HG03442 (cell line): ENCODE measurements at regions not wholly inside any gene's neighbourhood (a gene's known extent, or its start where the extent isn't known, plus 50 kb on each side); places are given as distances from the start of the nearest gene placed in this dataset.

Source experiments
- ATAC-seq: cut with Tn5 transposase; IDR thresholded peaks from one replicate; pipeline ENCODE4 v1.9.1; 2021; ENCODE audit warnings: mild to moderate bottlenecking, moderate library complexity; ENCODE audit not compliant: unreplicated experiment

DNA sequence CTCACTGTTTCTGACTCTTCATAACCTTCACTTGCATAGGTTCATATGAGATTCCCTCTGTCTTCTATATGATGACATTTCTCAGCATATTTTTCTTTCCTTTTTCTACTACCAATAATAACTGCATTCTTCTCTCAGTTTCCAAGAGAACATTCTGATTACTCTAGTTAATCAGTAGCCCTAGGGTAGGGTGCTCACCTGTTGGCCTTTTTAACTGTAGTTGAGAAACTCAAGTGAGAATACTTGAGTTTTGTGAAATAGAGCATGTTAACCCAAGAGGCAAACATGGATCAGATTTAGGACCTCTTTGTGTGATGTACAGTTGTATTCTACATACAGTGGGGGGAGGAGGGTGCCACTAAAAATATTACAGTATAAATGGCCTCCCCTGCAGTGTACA is 308.0 kb downstream of the CMPK2 start:
- ATAC-seq = no peak

DNA sequence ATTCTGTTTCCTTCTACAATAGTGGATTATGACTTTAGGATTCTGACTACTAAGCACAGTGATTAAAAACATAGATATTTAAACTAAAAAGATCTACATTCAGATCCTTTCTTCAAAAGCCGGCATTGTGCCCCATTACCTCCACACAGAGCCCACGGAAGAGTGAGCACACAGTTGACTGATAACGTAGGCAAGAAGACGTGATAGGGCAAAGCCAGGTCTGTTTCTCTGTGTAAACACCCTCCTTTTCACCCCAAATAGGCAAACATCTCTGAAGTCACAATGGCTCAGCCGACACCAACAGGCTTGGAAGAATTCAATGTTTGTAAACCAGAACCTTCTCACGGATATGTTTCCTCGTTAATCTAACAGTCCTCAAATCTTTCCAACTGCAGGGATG is 302.9 kb downstream of the CMPK2 start:
- ATAC-seq = no peak

DNA sequence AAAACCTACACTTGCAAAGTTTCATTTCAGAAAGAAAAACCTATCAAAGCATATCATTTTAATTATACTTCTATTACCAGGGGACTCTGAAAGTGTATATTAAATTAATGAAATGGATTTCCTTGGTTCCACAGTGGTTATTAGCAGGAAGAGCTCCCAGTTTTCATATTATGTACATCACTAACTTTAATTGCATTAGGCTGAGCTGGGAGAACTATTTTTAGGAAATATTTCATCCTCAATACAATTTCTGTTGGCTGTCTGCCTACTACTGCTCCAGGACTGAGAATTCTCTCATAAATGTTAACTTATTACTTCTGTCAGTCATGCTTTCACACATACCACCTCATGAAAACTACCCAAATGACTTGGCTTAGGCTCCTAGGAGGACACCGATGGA is 301.4 kb downstream of the CMPK2 start:
- no peak for ATAC-seq

DNA sequence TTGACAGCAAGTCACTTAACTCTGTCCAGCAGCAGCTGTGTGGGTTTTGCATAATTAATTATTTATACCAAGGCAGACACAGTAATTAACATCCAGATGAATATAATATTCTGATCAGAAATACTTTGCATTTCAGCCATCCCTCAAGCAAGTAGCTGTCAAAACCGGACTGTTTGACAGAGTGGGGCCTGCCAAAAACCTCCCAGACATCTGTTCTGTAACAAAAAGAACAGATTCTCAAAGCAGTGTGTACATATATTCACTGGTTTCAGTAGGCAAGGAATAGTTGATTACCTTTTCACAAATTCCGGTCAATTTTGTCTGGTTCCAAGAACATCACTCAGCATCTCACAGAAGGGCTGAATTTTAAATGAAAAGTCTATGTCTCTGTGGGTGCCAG is 291.6 kb downstream of the CMPK2 start:
- ATAC-seq = no peak

DNA sequence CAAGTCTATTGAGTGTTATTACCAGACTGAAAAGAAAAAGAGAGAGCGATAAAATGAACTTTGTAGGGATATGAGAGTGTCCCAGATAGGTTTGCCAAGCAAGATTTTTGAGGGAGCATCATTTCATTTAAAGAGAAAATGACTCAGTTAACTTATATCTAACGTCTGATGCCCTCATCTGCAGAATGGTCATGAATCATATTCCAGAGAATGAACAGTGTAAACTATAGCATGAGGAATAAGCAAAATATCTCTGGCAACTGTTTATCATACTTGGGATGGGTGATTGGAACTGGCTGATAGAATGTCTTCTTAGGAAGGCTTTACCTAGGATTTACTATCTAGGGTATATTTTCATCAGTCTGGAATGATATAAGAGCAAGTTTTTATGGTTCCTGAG is 289.4 kb downstream of the CMPK2 start:
- ATAC-seq = no peak

DNA sequence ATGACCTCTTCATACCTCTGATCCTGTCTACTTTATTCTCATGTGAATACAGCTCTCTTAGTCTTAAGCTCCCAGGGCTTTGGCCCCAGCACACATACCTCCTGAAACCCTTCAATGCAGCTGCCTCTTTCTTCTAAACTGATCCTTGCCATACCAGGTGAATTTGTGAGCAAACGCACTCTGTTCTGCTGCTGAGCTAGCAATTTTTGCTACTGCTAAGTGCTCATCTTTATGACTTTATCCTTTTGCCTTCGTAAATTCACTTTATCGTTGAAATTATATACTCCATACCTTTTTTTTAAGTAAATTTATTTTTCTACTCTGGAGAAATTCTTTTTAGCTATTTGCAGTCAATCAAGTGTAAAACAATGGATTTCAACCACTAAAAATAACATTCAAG is 287.7 kb downstream of the CMPK2 start:
- no peak for ATAC-seq

DNA sequence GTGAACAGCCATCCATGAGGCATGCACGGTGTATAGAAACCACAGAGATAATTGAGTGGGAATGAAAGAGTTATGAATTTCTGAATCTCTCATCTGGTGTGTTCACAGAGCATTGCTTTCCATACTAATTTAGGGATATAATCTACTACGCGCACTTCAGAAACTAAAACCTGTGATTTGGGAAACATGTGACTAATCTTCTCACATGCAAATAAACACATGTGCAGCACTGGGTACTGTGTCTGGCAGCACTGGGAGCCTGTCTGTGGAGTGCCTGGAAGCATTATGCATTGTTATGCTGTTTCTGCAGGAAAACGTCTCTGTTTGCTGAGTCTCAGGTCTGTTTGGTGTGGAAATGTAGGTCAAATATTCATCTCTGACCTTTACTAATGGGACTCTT is 287.3 kb downstream of the CMPK2 start:
- no peak for ATAC-seq

DNA sequence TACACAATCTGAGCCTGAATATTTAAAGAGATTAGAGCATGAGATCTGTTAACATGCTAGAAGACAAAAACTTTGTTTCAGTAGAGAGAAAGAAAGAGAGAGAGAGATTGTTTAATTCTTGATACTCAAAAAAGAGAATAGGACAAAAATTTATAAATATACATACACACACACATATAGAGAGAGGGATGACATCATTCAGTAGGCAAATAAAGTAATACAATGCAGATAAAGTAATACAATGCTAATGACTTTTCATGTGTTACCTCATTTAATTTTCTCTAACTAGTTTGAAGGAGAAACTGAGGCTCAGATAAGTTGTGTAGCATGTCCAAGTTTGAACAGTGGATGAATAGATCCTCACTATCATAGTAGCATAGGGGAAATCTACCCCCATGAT is 286.4 kb downstream of the CMPK2 start:
- ATAC-seq = no peak

DNA sequence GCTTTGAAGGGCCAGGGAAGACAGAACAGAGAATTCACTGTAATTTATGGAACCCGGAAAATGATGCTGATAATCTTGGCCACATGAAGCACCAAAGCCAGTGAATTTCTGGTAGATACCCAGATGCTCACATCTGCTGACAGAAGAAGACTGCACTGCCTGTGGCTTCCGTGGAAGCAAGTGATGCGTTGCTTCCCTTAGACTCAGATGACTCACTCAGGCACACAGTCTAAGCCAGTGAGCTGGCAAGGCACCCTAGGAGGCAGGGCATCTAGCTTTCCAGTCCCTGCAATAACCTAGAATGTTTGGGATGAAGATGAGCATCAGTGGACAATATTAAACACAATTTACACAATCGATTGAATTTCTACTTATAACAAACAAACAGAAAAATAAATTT is 284.7 kb downstream of the CMPK2 start:
- ATAC-seq = no peak

DNA sequence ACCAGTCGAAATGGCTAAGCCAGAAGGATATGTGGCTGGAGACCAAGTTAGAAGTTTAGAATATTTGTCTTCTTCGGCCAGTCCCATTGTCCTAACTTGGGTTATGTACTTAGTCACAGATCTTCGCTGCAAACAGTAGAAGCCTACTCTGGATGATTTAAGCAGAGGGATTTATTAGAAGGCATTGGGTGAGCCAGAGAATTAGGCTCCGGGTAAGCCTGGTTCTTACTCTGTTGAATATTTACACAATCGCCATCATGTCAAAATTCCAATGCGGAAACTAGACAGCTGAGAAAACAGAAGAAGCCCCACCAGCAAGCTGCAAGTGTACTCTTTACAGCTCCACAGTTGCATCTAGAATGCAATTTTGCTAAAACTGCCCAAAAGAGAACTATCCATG is 276.6 kb downstream of the CMPK2 start:
- no peak for ATAC-seq

DNA sequence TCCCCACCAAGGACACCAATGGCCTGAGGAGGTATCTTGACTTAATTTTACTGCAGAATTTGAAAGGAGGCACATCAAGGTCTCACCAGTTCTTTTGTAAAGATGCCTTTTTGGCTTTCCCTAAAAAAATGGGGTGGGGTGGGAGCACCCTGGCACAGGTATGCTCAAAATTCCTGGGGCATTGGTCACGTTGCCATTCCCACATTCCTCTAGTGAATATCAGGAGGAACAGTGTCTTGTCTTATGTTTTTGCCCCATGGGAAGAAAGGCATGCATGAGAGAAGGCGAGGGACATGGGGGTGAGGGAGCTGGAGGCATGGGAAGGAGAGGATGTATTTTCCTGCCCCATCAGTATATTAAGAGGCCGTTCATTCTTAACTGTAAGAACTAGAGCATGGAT is 275.3 kb downstream of the CMPK2 start:
- no peak for ATAC-seq

DNA sequence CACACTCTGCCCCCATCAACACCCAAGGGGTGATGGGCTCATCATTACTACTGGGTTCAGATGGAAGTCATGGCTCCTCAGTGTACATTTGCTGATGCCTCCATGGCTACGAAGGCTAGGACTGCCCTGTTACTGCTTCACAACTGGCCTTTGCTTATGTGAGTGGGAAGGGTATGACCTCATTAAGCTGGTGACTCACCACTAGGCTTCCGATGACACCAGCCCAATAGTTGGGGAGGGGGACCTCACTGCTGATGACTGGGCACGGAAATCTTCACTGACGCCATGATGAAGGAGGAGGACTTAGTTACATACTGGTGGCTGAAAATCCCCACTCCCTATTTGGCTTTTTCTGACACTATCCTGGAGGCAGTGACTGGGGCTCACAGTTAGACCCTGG is 263.2 kb downstream of the CMPK2 start:
- no peak for ATAC-seq

DNA sequence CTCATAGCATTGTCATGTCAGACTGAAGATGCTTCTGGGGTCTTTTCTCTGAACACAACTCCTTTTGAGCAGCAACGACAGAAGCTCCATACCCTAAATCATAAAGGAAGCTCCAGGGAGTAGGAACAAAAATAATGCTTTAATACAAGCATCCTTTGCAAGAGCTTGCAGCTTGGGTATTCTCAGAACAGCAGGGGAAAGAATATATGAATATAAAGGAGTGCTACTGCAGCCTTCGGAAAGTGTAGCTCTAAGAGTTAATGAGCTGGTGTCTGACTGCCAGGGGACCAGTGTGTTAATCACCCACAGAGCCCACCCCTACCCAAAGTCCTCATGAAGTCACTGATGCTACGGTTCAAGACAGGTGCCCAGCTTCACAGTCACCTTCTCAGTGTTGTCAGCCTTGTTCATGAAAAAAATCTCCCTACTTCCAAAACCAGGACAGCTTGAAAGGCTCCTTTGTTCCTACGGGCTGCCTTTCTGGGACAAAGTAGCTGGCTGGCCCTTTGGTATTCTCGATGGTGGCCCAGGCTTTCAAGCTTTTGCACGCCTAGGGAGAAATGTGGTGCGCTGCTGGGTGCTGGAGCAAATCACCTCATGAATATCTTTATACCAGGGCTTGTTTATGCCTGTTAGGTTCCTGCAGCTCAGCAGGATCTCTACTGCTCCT is 259.7 kb downstream of the CMPK2 start:
- ATAC-seq = no peak

DNA sequence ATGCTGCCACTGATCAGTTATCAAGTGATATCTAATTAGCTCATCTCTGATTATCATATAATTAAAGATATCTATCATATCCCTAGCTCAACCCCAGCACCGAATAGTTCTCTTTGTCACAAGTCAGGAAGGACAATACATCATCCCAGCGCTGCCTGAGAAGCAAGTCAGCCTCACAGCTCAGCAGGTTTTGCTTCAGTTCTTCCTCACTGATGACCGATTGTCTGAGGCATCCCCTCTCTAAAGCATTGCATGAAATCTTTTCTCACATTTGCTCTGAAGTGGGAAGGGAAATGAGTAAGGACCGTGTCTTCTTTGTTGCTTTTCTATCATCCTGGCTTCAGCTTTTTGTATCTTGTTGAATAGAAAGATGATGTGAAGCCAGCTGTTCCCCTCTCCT is 247.9 kb downstream of the CMPK2 start:
- no peak for ATAC-seq

DNA sequence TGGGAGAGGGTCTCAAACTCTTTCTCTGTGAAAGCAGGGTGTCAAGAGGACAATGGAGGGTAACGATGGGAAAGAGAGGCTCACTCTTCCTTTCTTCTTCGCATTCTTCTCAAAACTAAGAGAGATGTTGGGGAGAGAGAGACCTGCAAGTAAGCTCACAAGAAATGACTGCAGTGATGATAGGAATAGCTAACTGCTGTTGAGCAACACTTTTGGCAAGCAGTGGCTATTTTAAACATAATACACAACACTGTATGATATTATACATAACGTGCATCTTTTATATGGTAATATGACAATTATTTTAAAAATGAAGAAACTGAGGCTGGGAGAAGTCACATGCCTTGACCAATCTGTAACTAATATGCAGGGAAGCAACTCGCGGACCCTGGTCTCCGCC is 247.5 kb downstream of the CMPK2 start:
- ATAC-seq = no peak

DNA sequence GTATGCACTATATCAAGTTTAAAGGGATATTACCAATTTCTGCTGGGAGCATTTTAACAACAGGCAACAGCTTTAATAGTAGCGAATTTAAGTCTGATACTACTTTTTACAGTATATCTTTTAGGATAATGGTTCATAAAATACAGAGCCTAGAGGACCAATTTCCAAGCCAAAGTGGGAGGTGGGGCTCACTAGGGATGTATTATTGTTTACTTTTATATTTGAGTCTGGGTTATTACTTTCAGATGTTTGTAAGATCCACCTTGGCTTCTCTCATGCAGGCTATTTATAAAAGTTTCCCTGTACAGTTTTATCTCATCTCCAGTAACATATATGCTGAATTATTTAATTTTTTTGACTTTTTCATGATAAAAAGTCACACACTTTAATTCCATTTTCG is 242.0 kb downstream of the CMPK2 start:
- no peak for ATAC-seq

DNA sequence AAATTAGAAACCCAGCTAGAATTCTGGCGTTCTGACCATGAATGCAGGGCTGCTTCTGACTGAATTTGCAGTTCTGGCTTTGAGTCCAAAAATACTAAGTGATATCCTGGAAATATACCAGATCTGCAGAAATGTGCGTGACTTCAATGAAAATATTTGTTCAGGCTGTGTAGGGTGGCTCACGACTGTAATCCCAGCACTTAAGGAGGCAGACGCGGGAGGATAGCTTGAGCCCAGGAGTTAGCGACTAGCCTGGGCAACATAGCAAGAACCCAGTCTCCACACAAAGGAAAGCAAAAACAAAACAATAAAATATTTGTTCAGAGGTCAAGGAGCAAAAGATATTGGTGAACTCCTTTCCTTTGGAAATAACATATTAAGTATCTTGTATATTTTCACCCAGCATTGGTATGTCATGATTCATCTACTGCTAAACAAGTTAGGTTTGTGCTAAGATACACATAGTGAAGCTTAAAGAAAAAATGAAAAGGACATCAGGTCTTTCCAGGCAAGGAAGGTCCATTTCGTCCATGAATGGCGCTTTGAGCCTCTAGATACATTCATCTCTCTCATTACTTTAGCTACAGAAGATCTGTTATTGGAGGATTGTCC is 239.2 kb downstream of the CMPK2 start:
- no peak for ATAC-seq

DNA sequence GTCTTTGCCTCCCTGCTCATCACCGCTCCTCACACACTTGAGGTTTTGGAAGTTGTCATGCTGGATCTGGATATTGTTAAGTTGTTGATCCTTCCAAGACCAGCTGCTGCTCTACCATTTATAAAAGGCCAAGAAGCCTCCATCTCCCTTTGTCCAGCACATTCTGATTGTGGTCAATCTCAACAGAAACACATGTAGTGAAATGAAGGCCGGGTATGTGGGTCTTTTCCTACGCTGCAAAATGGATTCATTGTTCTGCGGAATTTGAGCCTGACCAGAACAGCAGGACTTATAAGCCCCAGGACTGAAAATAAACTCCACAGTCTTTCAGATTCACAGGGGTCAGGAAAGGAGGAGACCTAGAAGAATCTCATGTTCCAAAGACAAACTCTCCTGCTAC is 238.4 kb downstream of the CMPK2 start:
- ATAC-seq = no peak

DNA sequence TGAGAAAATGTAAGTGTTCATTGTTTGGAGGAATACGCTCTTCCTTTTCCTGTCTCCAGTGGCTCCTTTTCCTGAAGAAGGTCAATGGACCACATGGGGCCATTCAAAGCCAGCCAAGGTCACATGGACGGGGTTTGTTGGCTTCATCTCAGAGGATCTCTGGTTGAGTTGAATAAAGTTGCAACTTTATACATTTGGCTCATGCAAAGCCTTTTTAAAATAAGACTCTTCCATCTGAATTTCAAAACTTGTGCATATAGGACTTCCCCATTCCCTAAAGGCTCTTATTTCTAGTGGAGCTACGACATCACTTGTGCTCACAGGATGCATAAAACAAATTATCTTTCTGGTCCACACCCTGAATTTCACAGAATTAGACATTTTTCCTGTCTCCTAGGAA is 235.5 kb downstream of the CMPK2 start:
- no peak for ATAC-seq

DNA sequence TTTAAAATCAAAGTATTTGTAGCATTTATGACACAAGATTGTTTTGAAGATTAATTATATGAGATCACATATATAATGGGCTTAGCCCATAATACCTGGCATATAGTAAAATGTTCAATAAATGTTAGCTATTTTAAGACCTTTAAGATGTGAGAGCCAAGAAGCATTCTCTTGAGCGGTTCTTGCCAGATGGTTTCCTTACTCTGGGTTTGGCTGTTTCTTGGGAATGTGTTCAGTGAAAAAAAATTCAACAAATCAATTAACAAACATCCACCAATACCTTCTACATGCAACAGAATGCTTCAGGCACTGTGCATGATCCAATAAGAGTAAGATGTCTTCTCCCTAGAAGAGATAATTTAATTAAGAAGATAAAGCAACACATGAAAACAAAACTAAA is 230.4 kb downstream of the CMPK2 start:
- ATAC-seq = no peak

DNA sequence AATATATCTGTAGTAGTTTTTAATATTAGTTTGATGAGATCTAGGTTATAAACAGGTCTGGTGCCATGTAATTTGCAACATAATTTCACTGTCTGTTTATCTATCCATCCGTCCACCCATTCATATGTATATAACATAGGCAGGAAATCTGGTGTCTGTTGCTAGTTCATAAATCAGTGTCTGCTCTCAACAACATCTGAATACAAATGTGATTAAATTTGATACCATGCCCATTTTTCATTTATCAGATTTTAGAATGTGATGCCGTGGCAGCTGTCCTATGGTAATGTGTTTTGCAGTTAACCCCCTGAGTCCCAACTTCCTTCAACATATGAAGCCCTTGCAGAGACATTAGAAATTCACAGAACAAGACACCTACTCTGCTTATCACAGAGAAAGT is 228.4 kb downstream of the CMPK2 start:
- no peak for ATAC-seq

DNA sequence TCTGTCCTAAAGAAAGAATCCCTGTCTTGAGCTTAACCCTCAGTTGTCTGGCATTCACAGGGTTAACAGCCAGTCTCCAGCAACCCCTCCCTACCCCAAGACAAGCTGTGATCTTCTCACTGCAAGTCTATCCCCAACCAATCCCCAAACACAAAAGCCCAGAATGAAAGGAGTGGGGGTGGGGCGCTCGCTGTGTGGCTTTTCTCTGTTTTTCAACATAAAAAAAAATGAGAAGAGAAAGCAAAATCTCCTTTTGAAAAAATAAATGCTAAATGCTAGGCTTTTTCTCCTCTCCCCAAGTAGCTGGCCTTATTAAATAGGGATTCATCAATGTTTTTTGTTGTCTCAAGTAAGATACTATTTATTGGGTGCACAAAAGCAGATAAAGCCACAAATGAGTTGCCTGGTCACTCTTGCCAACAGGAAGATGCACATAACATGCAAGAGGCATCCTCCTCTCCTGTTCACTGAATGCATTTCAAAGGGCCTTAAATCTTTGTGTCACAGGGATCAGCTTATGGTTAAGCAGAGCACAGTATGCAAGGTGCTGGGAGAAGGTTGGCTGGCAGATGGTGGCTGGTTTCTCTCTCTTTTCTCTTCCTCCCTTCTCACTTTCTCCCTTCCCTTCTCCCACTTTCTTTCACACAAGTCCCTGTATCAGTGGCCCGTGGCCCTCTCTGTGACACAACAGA is 225.6 kb downstream of the CMPK2 start:
- ATAC-seq = no peak

DNA sequence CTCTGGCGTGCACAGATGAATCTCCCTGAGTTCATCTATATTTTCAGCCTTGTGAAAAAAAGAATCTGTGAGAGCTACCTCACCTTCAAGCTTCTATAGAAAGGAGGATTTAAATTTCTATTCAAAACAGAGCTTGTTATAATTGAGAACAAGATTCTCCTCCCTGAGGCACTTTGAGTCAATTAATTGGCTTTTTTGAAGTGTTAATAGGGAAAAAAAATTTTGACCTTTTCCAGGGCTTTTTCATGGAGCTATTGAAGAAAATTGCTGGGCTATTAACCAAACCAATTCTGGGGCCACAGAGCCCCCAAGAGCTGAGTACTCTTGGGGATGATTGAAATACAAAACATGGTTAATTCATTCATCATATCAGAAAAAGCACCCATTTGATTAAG is 225.1 kb downstream of the CMPK2 start:
- ATAC-seq = no peak
